WTC11 (cell line): ENCODE measurements at regions not wholly inside any gene's neighbourhood (a gene's known extent, or its start where the extent isn't known, plus 50 kb on each side); places are given as distances from the start of the nearest gene placed in this dataset.
"Not testable (repeated sequence)": the region's sequence is repeated elsewhere in the genome, so short reads cannot be mapped to it uniquely, and the experiment has no call there.

Experiments used
- ATAC-seq: fragments of 200-7000 bp; cut with Tn5 transposase; 2 replicates; pipeline ENCODE4 v1.10.0; 2021; ENCODE audit warnings: mild to moderate bottlenecking, moderate library complexity
- CTCF ChIA-PET: fragments of 300-600 bp; sonication (Branson Sonifier 250); formaldehyde crosslinking; loops from one replicate; lab custom pipeline; 2021; ENCODE audit warnings: antibody characterized with exemption; lab: Charles Lee
- POLR2A ChIA-PET: fragments of 350-600 bp; sonication (Branson Sonifier 250); formaldehyde crosslinking; loops from one replicate; lab custom pipeline; 2021; ENCODE audit warnings: antibody characterized with exemption; lab: Charles Lee
- DNase-seq: peaks from one replicate; pipeline ENCODE4 v3.0.0; 2021; ENCODE audit warnings: low spot score
- H3K27ac Mint-ChIP-seq: 2 replicates; pipeline ENCODE4 v1.8.0; 2021; ENCODE audit warnings: mixed read lengths
- H3K27me3 Mint-ChIP-seq: 2 replicates; pipeline ENCODE4 v1.8.0; 2021; ENCODE audit warnings: low read depth, mild to moderate bottlenecking, moderate library complexity, mixed read lengths
- H3K36me3 Mint-ChIP-seq: 2 replicates; pipeline ENCODE4 v1.8.0; 2021; ENCODE audit warnings: mixed read lengths
- H3K4me1 Mint-ChIP-seq: 2 replicates; pipeline ENCODE4 v1.8.0; 2022; ENCODE audit warnings: mixed read lengths
- H3K4me3 Mint-ChIP-seq: 2 replicates; pipeline ENCODE4 v1.8.0; 2021; ENCODE audit warnings: mild to moderate bottlenecking, moderate library complexity, mixed read lengths
- H3K9me3 Mint-ChIP-seq: 2 replicates; pipeline ENCODE4 v1.8.0; 2021; ENCODE audit warnings: mixed read lengths
- CREB1 ChIP-seq: sonication (generic); formaldehyde crosslinking; IDR thresholded peaks from 2 replicates; pipeline ENCODE4 v1.8.0; 2023; ENCODE audit warnings: mild to moderate bottlenecking, missing genetic modification reagents
- FOXK1 ChIP-seq: sonication (generic); formaldehyde crosslinking; IDR thresholded peaks from 2 replicates; pipeline ENCODE4 v1.8.0; 2022; ENCODE audit warnings: mild to moderate bottlenecking, moderate library complexity, missing genetic modification reagents
- GRHL2 ChIP-seq: fragments of 250-450 bp; sonication (Bioruptor Pico); IDR thresholded peaks from 2 replicates; pipeline ENCODE4 v1.8.0; 2022; ENCODE audit warnings: mild to moderate bottlenecking, moderate library complexity; ENCODE audit not compliant: insufficient replicate concordance, severe bottlenecking
- KAT7 ChIP-seq: sonication (generic); formaldehyde crosslinking; IDR thresholded peaks from 2 replicates; pipeline ENCODE4 v1.8.1; 2023; ENCODE audit warnings: missing genetic modification reagents, mild to moderate bottlenecking, borderline replicate concordance
- MYBL2 ChIP-seq: sonication (generic); formaldehyde crosslinking; IDR thresholded peaks from 2 replicates; pipeline ENCODE4 v1.8.1; 2023; ENCODE audit warnings: mild to moderate bottlenecking, moderate library complexity, missing genetic modification reagents
- NFATC4 ChIP-seq: fragments of 250-450 bp; sonication (Bioruptor Pico); IDR thresholded peaks from 2 replicates; pipeline ENCODE4 v1.9.0; 2021; ENCODE audit warnings: mild to moderate bottlenecking
- NFYB ChIP-seq: sonication (generic); formaldehyde crosslinking; conservative IDR thresholded peaks from 2 replicates; pipeline ENCODE4 v1.8.0; 2022; ENCODE audit warnings: low read depth, missing genetic modification reagents
- TCF7 ChIP-seq: sonication (generic); formaldehyde crosslinking; IDR thresholded peaks from 2 replicates; pipeline ENCODE4 v1.8.0; 2022; ENCODE audit warnings: mild to moderate bottlenecking, low read depth, missing genetic modification reagents, moderate library complexity
- ZMAT4 ChIP-seq: fragments of 250-450 bp; sonication (Bioruptor Pico); IDR thresholded peaks from 2 replicates; pipeline ENCODE4 v1.9.0; 2021; ENCODE audit warnings: mild to moderate bottlenecking
- ZNF232 ChIP-seq: sonication (generic); formaldehyde crosslinking; IDR thresholded peaks from 2 replicates; pipeline ENCODE4 v1.8.0; 2022; ENCODE audit warnings: mild to moderate bottlenecking, missing genetic modification reagents
- ZNF263 ChIP-seq: sonication (generic); formaldehyde crosslinking; IDR thresholded peaks from 2 replicates; pipeline ENCODE4 v1.8.1; 2022; ENCODE audit warnings: low read depth, mild to moderate bottlenecking, moderate library complexity, missing genetic modification reagents
- ZNF416 ChIP-seq: fragments of 250-450 bp; sonication (Bioruptor Pico); IDR thresholded peaks from 2 replicates; pipeline ENCODE4 v1.9.0; 2021; ENCODE audit warnings: mild to moderate bottlenecking, inconsistent platforms
- ZNF532 ChIP-seq: fragments of 250-450 bp; sonication (Bioruptor Pico); IDR thresholded peaks from 2 replicates; pipeline ENCODE4 v1.9.0; 2021; ENCODE audit warnings: mild to moderate bottlenecking, borderline replicate concordance
- TF ChIP-seq, protein P1 (sequence below): sonication (generic); formaldehyde crosslinking; IDR thresholded peaks from 2 replicates; pipeline ENCODE4 v1.8.1; 2023; ENCODE audit warnings: mild to moderate bottlenecking, missing genetic modification reagents
- TF ChIP-seq, protein P2 (sequence below): sonication (generic); formaldehyde crosslinking; conservative IDR thresholded peaks from 2 replicates; pipeline ENCODE4 v1.8.1; 2023; ENCODE audit warnings: mild to moderate bottlenecking, low read depth, missing genetic modification reagents, moderate library complexity
- TF ChIP-seq, protein P3 (sequence below): sonication (generic); formaldehyde crosslinking; IDR thresholded peaks from 2 replicates; pipeline ENCODE4 v1.8.1; 2022; ENCODE audit warnings: missing genetic modification reagents, borderline replicate concordance

DNA sequence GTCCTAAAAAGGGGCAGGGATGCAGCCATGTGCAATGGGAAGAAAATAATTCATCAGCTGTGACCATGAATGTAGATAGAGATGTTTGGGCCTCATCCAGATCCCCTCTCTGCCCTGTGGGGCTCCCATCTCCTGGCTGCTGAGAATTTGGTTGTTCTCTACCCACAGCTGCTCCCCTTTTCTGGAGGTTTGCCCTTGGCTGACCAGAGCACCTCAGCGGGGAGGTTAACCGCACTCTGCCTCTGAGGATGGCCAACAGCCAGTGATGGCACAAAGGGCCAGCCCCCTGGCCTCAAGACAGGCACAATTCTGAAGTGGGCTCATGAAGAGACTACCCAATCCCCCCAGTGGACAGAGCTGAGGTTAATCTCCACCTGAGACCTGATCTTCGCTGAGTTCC lies 61.5 kb upstream of the SERP2 start (continued):
- TF ChIP-seq MYBL2 (CRISPR knock-in tag) (no peak), NFYB (CRISPR knock-in tag) (no peak), FOXK1 (CRISPR knock-in tag) (no peak), GRHL2 (CRISPR knock-in tag) (no peak), ZNF263 (no peak), ZNF416 (CRISPR knock-in tag) (no peak), ZNF232 (CRISPR knock-in tag) (no peak)

DNA sequence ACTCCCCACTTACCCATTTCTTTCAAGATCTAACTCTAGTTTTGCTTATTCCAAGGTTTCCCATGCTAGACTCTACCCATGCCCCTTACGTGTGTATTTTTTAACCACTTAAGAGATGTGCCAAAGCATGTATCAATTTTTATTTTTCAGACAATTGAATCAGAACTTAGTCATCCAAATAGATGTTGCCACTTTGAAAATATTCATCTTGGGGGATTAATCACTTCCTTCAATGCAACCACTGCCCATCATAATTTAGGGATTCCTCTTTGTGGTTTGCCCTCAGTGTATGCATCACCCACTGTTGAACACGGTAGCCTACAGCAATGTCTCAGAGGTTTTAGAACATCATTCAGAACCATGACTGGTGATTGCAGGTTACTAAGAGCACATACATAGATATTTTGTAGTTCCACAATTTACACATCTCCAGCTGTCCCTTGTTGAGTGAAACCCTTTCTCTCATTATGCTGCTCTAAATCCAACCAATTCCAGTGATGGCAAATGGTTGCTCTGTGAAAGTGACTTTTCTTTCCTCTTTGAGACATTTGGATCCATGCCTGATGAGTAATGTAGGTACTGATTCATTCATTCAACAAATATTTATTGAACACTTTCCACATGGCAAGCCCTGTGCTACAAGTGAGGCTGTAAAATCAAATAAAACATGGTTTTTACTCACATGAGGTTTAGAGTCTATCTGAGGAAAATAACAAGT lies 60.6 kb upstream of the SERP2 start:
- ChIA-PET POLR2A (no interaction called here), CTCF (no interaction called here)
- peaks cover 50% of the 10 kb centered on the region for H3K27me3 Mint-ChIP-seq
- H3K27ac Mint-ChIP-seq, result no peak overlapping the region
- H3K4me1 Mint-ChIP-seq, result no peaks in the 10 kb centered on the region
- ATAC-seq, result no peak
- no peak overlapping the region for H3K4me3 Mint-ChIP-seq
- DNase-seq, result no peak
- H3K9me3 Mint-ChIP-seq, result no peaks in the 10 kb centered on the region
- no peaks in the 10 kb centered on the region for H3K36me3 Mint-ChIP-seq
- TF ChIP-seq CREB1 (no peak), NFATC4 (no peak)

DNA sequence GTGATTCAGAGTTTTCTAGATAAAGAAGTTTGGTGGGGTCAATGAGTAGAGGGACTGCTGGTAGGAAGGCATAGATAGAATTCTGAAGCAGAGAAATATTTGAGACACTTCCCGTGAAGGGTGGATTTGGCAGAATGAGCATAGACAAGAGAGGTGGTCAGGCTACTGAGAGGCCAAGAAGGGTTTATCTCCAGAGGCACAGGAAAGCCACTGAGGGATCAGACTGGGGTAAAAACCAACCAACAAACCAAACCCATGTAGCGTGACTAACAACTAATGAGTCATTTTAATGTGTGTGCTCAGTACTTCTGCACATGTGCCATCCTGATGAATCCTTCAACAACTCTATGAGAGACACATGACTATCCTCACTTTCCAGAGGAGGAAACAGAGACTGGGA lies 60.0 kb upstream of the SERP2 start:
- ChIA-PET POLR2A (no interaction called here), CTCF (no interaction called here)
- Mint-ChIP-seq H3K4me1 (no peaks in the 10 kb centered on the region), H3K27me3 (peaks cover 43% of the 10 kb centered on the region), H3K9me3 (no peaks in the 10 kb centered on the region), H3K27ac (no peak overlapping the region), H3K36me3 (no peaks in the 10 kb centered on the region), H3K4me3 (no peak overlapping the region)
- no peak for ATAC-seq
- TF ChIP-seq KAT7 (CRISPR knock-in tag) (no peak), GRHL2 (CRISPR knock-in tag) (no peak), TCF7 (CRISPR knock-in tag) (no peak), ZMAT4 (CRISPR knock-in tag) (no peak), CREB1 (no peak), ZNF532 (CRISPR knock-in tag) (no peak), ZNF232 (CRISPR knock-in tag) (no peak)
- TF ChIP-seq, protein P1, sequence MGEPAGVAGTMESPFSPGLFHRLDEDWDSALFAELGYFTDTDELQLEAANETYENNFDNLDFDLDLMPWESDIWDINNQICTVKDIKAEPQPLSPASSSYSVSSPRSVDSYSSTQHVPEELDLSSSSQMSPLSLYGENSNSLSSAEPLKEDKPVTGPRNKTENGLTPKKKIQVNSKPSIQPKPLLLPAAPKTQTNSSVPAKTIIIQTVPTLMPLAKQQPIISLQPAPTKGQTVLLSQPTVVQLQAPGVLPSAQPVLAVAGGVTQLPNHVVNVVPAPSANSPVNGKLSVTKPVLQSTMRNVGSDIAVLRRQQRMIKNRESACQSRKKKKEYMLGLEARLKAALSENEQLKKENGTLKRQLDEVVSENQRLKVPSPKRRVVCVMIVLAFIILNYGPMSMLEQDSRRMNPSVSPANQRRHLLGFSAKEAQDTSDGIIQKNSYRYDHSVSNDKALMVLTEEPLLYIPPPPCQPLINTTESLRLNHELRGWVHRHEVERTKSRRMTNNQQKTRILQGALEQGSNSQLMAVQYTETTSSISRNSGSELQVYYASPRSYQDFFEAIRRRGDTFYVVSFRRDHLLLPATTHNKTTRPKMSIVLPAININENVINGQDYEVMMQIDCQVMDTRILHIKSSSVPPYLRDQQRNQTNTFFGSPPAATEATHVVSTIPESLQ (CRISPR knock-in tag), result no peak
- TF ChIP-seq, protein P2, sequence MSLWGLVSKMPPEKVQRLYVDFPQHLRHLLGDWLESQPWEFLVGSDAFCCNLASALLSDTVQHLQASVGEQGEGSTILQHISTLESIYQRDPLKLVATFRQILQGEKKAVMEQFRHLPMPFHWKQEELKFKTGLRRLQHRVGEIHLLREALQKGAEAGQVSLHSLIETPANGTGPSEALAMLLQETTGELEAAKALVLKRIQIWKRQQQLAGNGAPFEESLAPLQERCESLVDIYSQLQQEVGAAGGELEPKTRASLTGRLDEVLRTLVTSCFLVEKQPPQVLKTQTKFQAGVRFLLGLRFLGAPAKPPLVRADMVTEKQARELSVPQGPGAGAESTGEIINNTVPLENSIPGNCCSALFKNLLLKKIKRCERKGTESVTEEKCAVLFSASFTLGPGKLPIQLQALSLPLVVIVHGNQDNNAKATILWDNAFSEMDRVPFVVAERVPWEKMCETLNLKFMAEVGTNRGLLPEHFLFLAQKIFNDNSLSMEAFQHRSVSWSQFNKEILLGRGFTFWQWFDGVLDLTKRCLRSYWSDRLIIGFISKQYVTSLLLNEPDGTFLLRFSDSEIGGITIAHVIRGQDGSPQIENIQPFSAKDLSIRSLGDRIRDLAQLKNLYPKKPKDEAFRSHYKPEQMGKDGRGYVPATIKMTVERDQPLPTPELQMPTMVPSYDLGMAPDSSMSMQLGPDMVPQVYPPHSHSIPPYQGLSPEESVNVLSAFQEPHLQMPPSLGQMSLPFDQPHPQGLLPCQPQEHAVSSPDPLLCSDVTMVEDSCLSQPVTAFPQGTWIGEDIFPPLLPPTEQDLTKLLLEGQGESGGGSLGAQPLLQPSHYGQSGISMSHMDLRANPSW (CRISPR knock-in tag), result no peak
- TF ChIP-seq, protein P3, sequence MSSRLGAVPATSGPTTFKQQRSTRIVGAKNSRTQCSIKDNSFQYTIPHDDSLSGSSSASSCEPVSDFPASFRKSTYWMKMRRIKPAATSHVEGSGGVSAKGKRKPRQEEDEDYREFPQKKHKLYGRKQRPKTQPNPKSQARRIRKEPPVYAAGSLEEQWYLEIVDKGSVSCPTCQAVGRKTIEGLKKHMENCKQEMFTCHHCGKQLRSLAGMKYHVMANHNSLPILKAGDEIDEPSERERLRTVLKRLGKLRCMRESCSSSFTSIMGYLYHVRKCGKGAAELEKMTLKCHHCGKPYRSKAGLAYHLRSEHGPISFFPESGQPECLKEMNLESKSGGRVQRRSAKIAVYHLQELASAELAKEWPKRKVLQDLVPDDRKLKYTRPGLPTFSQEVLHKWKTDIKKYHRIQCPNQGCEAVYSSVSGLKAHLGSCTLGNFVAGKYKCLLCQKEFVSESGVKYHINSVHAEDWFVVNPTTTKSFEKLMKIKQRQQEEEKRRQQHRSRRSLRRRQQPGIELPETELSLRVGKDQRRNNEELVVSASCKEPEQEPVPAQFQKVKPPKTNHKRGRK (CRISPR knock-in tag), result no peak
- no peak for DNase-seq

- CTCF ChIA-PET, ATAC-seq, H3K4me1 Mint-ChIP-seq, H3K36me3 Mint-ChIP-seq, POLR2A ChIA-PET, H3K4me3 Mint-ChIP-seq, H3K27ac Mint-ChIP-seq, H3K9me3 Mint-ChIP-seq, DNase-seq: not testable (repeated sequence)
- peaks cover 38% of the 10 kb centered on the region for H3K27me3 Mint-ChIP-seq
Measured at GRCh38 chr13:44314160-44314559, 59.5 kb upstream of the SERP2 start.
